ENCODE measurements at regions not wholly inside any gene's neighbourhood (a gene's known extent, or its start where the extent isn't known, plus 50 kb on each side); places are given as distances from the start of the nearest gene placed in this dataset.

DNA sequence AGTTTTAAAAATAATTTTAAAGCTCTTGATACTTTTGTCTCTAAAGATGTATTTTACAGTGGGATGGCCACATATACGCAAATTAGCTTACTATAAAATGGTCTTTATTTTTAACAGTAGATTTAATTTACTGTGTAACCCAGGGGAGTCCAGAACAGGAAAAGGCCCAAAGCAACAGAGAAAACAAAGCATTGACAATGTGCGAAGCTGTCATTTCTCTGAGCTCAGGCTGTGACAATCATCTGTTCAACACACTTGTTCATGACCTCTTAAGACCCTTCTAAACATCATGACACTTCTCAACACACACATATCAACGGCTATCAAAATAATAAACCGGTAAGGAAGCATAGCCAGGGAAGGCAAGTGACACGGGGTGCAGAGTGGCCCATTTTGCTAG lies 499.6 kb upstream of the MPDZ start (continued):
- TF ChIP-seq, protein P1, sequence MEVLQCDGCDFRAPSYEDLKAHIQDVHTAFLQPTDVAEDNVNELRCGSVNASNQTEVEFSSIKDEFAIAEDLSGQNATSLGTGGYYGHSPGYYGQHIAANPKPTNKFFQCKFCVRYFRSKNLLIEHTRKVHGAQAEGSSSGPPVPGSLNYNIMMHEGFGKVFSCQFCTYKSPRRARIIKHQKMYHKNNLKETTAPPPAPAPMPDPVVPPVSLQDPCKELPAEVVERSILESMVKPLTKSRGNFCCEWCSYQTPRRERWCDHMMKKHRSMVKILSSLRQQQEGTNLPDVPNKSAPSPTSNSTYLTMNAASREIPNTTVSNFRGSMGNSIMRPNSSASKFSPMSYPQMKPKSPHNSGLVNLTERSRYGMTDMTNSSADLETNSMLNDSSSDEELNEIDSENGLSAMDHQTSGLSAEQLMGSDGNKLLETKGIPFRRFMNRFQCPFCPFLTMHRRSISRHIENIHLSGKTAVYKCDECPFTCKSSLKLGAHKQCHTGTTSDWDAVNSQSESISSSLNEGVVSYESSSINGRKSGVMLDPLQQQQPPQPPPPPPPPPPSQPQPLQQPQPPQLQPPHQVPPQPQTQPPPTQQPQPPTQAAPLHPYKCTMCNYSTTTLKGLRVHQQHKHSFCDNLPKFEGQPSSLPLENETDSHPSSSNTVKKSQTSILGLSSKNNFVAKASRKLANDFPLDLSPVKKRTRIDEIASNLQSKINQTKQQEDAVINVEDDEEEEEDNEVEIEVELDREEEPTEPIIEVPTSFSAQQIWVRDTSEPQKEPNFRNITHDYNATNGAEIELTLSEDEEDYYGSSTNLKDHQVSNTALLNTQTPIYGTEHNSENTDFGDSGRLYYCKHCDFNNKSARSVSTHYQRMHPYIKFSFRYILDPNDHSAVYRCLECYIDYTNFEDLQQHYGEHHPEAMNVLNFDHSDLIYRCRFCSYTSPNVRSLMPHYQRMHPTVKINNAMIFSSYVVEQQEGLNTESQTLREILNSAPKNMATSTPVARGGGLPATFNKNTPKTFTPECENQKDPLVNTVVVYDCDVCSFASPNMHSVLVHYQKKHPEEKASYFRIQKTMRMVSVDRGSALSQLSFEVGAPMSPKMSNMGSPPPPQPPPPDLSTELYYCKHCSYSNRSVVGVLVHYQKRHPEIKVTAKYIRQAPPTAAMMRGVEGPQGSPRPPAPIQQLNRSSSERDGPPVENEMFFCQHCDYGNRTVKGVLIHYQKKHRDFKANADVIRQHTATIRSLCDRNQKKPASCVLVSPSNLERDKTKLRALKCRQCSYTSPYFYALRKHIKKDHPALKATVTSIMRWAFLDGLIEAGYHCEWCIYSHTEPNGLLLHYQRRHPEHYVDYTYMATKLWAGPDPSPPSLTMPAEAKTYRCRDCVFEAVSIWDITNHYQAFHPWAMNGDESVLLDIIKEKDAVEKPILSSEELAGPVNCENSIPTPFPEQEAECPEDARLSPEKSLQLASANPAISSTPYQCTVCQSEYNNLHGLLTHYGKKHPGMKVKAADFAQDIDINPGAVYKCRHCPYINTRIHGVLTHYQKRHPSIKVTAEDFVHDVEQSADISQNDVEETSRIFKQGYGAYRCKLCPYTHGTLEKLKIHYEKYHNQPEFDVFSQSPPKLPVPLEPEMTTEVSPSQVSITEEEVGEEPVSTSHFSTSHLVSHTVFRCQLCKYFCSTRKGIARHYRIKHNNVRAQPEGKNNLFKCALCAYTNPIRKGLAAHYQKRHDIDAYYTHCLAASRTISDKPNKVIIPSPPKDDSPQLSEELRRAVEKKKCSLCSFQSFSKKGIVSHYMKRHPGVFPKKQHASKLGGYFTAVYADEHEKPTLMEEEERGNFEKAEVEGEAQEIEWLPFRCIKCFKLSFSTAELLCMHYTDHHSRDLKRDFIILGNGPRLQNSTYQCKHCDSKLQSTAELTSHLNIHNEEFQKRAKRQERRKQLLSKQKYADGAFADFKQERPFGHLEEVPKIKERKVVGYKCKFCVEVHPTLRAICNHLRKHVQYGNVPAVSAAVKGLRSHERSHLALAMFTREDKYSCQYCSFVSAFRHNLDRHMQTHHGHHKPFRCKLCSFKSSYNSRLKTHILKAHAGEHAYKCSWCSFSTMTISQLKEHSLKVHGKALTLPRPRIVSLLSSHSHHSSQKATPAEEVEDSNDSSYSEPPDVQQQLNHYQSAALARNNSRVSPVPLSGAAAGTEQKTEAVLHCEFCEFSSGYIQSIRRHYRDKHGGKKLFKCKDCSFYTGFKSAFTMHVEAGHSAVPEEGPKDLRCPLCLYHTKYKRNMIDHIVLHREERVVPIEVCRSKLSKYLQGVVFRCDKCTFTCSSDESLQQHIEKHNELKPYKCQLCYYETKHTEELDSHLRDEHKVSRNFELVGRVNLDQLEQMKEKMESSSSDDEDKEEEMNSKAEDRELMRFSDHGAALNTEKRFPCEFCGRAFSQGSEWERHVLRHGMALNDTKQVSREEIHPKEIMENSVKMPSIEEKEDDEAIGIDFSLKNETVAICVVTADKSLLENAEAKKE (CRISPR knock-in tag; IDR thresholded peaks at IDR 0.05) = no peak
- no peak for TF ChIP-seq EZH2phosphoT487 (IDR thresholded peaks at IDR 0.05; ENCODE audit: unreplicated experiment)
- TF ChIP-seq STAT1 (IDR thresholded peaks at IDR 0.05; ENCODE audit: unreplicated experiment) = no peak
- no peak for TF ChIP-seq NANOG (IDR thresholded peaks at IDR 0.05; ENCODE audit: borderline replicate concordance)
- TF ChIP-seq ZNF114 (CRISPR knock-in tag; IDR thresholded peaks at IDR 0.05) = no peak
- TF ChIP-seq CREB1 (CRISPR knock-in tag; IDR thresholded peaks at IDR 0.05; ENCODE audit: low read depth) = no peak
- TF ChIP-seq, protein P2, sequence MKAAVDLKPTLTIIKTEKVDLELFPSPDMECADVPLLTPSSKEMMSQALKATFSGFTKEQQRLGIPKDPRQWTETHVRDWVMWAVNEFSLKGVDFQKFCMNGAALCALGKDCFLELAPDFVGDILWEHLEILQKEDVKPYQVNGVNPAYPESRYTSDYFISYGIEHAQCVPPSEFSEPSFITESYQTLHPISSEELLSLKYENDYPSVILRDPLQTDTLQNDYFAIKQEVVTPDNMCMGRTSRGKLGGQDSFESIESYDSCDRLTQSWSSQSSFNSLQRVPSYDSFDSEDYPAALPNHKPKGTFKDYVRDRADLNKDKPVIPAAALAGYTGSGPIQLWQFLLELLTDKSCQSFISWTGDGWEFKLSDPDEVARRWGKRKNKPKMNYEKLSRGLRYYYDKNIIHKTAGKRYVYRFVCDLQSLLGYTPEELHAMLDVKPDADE (IDR thresholded peaks at IDR 0.05) = no peak
- TF ChIP-seq, protein P3, sequence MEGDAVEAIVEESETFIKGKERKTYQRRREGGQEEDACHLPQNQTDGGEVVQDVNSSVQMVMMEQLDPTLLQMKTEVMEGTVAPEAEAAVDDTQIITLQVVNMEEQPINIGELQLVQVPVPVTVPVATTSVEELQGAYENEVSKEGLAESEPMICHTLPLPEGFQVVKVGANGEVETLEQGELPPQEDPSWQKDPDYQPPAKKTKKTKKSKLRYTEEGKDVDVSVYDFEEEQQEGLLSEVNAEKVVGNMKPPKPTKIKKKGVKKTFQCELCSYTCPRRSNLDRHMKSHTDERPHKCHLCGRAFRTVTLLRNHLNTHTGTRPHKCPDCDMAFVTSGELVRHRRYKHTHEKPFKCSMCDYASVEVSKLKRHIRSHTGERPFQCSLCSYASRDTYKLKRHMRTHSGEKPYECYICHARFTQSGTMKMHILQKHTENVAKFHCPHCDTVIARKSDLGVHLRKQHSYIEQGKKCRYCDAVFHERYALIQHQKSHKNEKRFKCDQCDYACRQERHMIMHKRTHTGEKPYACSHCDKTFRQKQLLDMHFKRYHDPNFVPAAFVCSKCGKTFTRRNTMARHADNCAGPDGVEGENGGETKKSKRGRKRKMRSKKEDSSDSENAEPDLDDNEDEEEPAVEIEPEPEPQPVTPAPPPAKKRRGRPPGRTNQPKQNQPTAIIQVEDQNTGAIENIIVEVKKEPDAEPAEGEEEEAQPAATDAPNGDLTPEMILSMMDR (conservative IDR thresholded peaks at IDR 0.05; ENCODE audit: low read depth in 2 of 2) = no peak
- no peak for TF ChIP-seq POLR2AphosphoS5 (IDR thresholded peaks at IDR 0.05; ENCODE audit: low read depth)
- no peak for TF ChIP-seq JUNB (IDR thresholded peaks at IDR 0.05; ENCODE audit: unreplicated experiment)

All from GM23338 (cell line).